HCT116 (cell line): ENCODE measurements at regions not wholly inside any gene's neighbourhood (a gene's known extent, or its start where the extent isn't known, plus 50 kb on each side); places are given as distances from the start of the nearest gene placed in this dataset.

ENCODE experiments used
- ATAC-seq: fragments of 200-7000 bp; cut with Tn5 transposase; 2 replicates; pipeline ENCODE4 v1.9.1; 2020; ENCODE audit warnings: mild to moderate bottlenecking, moderate library complexity
- BruUV-seq: library from RNA; stranded (reverse); fragments of 400-500 nt; replicated peaks from 2 replicates; lab custom pipeline; 2021; lab: Mats Ljungman, UMichigan
- CTCF ChIA-PET: fragments of 300-600 bp; sonication (Branson Sonifier 250); formaldehyde crosslinking; loops from one replicate; lab custom pipeline; 2021; ENCODE audit warnings: antibody characterized with exemption; lab: Charles Lee
- POLR2A ChIA-PET: fragments of 300-600, 350-600 bp; sonication (Branson Sonifier 250); formaldehyde crosslinking; loops from one replicate; lab custom pipeline; 2021; ENCODE audit warnings: antibody characterized with exemption; lab: Charles Lee
- RAD21 ChIA-PET, 2 experiments: fragments of 300-600 bp; sonication (Branson Sonifier 250); formaldehyde crosslinking; loops; one replicate each; lab custom pipeline; 2023; ENCODE audit warnings: low total read pairs in 2 of 2; ENCODE audit not compliant: uncharacterized antibody in 2 of 2, unreplicated experiment in 2 of 2, low non-redundant PET in 1 of 2; lab: Charles Lee
- DNase-seq: peaks from one replicate; pipeline ENCODE4 v3.0.0-alpha.2; 2010; ENCODE audit warnings: low read depth, low spot score
- H2AFZ ChIP-seq: fragments of 200-600 bp; shearing (Covaris generic), sonication (generic); 2 replicates; pipeline ENCODE4 v1.6.1; 2017; ENCODE audit warnings: low read depth, mixed run types, mixed read lengths, antibody characterized with exemption, low read length; ENCODE audit not compliant: poor library complexity, severe bottlenecking
- H3K27ac ChIP-seq: 2 replicates; pipeline ENCODE4 v1.5.1; 2012; ENCODE audit warnings: low read depth, low read length
- H3K27me3 ChIP-seq: fragments of 200-600 bp; sonication (generic); 2 replicates; pipeline ENCODE4 v1.6.1; 2016; ENCODE audit warnings: mixed run types, low read length, mixed read lengths; ENCODE audit not compliant: insufficient read depth
- H3K36me3 ChIP-seq, 2 experiments: fragments of 200-500 bp in 1 of 2; fragments of 200-600 bp in 1 of 2; sonication (Bioruptor generic) in 1 of 2; sonication (generic) in 1 of 2; 2 replicates each; pipeline versions ENCODE4 v1.5.1 to v1.6.1; 2014 to 2016; ENCODE audit warnings: low read length in 2 of 2, inconsistent platforms in 1 of 2, mixed read lengths in 1 of 2, mixed run types in 1 of 2; ENCODE audit not compliant: insufficient read depth in 2 of 2, control insufficient read depth in 1 of 2
- H3K4me1 ChIP-seq, 2 experiments: fragments of 200-600 bp in 1 of 2; sonication (generic) in 1 of 2; 2 replicates each; pipeline versions ENCODE4 v1.5.1 to v1.6.1; 2012 to 2017; ENCODE audit warnings: low read length in 2 of 2, inconsistent platforms in 1 of 2, mild to moderate bottlenecking in 1 of 2, mixed read lengths in 1 of 2, mixed run types in 1 of 2, moderate library complexity in 1 of 2; ENCODE audit not compliant: insufficient read depth in 2 of 2, control insufficient read depth in 1 of 2
- H3K4me2 ChIP-seq: fragments of 200-600 bp; sonication (generic); 2 replicates; pipeline ENCODE4 v1.6.1; 2017; ENCODE audit warnings: mixed run types, low read length, mixed read lengths
- H3K4me3 ChIP-seq, 2 experiments: fragments of 200-600 bp in 1 of 2; sonication (generic) in 1 of 2; replicated peaks in 1 of 2; 2 replicates each; pipeline ENCODE4 v1.5.1; 2011 to 2016; ENCODE audit warnings: low read length in 2 of 2, control low read depth in 1 of 2, low read depth in 1 of 2, mild to moderate bottlenecking in 1 of 2, mixed read lengths in 1 of 2, mixed run types in 1 of 2
- H3K79me2 ChIP-seq: fragments of 200-600 bp; sonication (generic); 2 replicates; pipeline ENCODE4 v1.6.1; 2017; ENCODE audit warnings: mild to moderate bottlenecking, mixed run types, low read length, moderate library complexity, mixed read lengths; ENCODE audit not compliant: insufficient read depth
- H3K9ac ChIP-seq: fragments of 200-600 bp; sonication (generic); 2 replicates; pipeline ENCODE4 v1.6.1; 2016; ENCODE audit warnings: low read length, mixed read lengths
- H3K9me2 ChIP-seq: fragments of 200-600 bp; sonication (generic), shearing (Covaris generic); 2 replicates; pipeline ENCODE4 v1.6.1; 2017; ENCODE audit warnings: mixed run types, mild to moderate bottlenecking, moderate library complexity; ENCODE audit not compliant: insufficient read depth
- H3K9me3 ChIP-seq, 2 experiments: fragments of 200-500 bp in 1 of 2; fragments of 200-600 bp in 1 of 2; sonication (Bioruptor generic) in 1 of 2; sonication (generic) in 1 of 2; 2 replicates each; pipeline ENCODE4 v1.6.1; 2014 to 2017; ENCODE audit warnings: low read length in 2 of 2, mixed read lengths in 2 of 2, inconsistent platforms in 1 of 2, low read depth in 1 of 2, mild to moderate bottlenecking in 1 of 2, mixed run types in 1 of 2, moderate library complexity in 1 of 2; ENCODE audit not compliant: control insufficient read depth in 1 of 2, insufficient read depth in 1 of 2
- H4K20me1 ChIP-seq: fragments of 200-600 bp; sonication (generic), shearing (Covaris generic); 2 replicates; pipeline ENCODE4 v1.6.1; 2017; ENCODE audit warnings: mixed run types, mild to moderate bottlenecking, moderate library complexity; ENCODE audit not compliant: insufficient read depth
- CBX3 ChIP-seq: IDR thresholded peaks from 2 replicates; pipeline ENCODE4 v1.6.1; 2012; ENCODE audit warnings: low read depth
- ELF1 ChIP-seq: IDR thresholded peaks from 2 replicates; pipeline ENCODE4 v1.6.1; 2012; ENCODE audit warnings: low read depth, borderline replicate concordance
- EZH2 ChIP-seq: fragments of 200-600 bp; sonication (generic); IDR thresholded peaks from 2 replicates; pipeline ENCODE4 v1.6.1; 2017; ENCODE audit warnings: antibody characterized with exemption, mixed run types
- FOSL1 ChIP-seq: IDR thresholded peaks from 2 replicates; pipeline ENCODE4 v1.6.1; 2012; ENCODE audit warnings: low read depth
- MAX ChIP-seq: IDR thresholded peaks from 2 replicates; pipeline ENCODE4 v1.6.1; 2012
- POLR2A ChIP-seq: IDR thresholded peaks from 2 replicates; pipeline ENCODE4 v1.7.0; 2011; ENCODE audit warnings: borderline replicate concordance; ENCODE audit not compliant: insufficient read depth, insufficient read length; ENCODE audit errors: extremely low read depth
- POLR2AphosphoS5 ChIP-seq: IDR thresholded peaks from 2 replicates; pipeline ENCODE4 v1.6.1; 2011; ENCODE audit warnings: mild to moderate bottlenecking, low read depth, low read length, moderate library complexity
- REST ChIP-seq: IDR thresholded peaks from 2 replicates; pipeline ENCODE4 v1.6.1; 2012; ENCODE audit warnings: low read depth
- SIN3A ChIP-seq: IDR thresholded peaks from 2 replicates; pipeline ENCODE4 v1.6.1; 2012; ENCODE audit warnings: low read depth
- TCF7L2 ChIP-seq: IDR thresholded peaks from 2 replicates; pipeline ENCODE4 v1.7.0; 2011; ENCODE audit warnings: borderline replicate concordance, inconsistent platforms; ENCODE audit not compliant: insufficient read depth, insufficient read length; ENCODE audit errors: extremely low read depth
- ZNF274 ChIP-seq: fragments of 200-500 bp; sonication (Bioruptor generic); IDR thresholded peaks from 2 replicates; pipeline ENCODE4 v1.6.1; 2014; ENCODE audit warnings: mild to moderate bottlenecking, low read depth, low read length, inconsistent platforms
- intact Hi-C: fragments of 100-400 bp; cut with micrococcal nuclease; formaldehyde crosslinking; loops from 2 replicates; pipeline ENCODE4 v1.10.0; 2022
- TF ChIP-seq, protein P1 (sequence below), 3 experiments: fragments of 200-600 bp in 1 of 3; sonication (generic) in 1 of 3; IDR thresholded peaks in 2 of 3; conservative IDR thresholded peaks in 1 of 3; 2 replicates each; pipeline ENCODE4 v1.5.1; 2012 to 2017; ENCODE audit warnings: low read depth in 2 of 3, low read length in 2 of 3, antibody characterized with exemption in 1 of 3, borderline replicate concordance in 1 of 3, control low read depth in 1 of 3, mild to moderate bottlenecking in 1 of 3, mixed read lengths in 1 of 3, mixed run types in 1 of 3, moderate library complexity in 1 of 3; ENCODE audit not compliant: insufficient read depth in 1 of 3

DNA sequence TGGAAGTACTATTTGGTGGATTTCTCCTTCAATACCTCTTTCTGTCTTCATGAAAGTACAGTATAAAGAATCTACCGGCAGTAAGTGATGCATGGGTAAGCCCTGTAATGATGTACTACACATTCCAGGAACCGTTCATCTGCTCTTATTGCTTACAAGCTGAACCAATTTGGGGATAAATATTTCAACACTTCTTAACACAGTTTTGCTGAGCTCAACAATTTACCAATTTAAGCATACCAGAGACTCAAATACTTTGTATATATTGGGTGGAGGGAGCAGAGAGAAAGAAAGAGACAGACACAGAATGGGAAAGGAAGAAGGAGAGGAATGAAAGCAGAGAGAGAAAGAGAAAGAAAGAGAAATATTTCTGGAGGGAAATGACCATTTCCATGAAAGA is 821.1 kb upstream of the FLRT2 start:
- intact Hi-C loops, result no loop called here
- H3K27ac ChIP-seq, result no peak overlapping the region
- RAD21 ChIA-PET, result no interaction called here
- ATAC-seq, result no peak
- H3K9me2 ChIP-seq, result no peaks in the 10 kb centered on the region
- POLR2A ChIA-PET, result no interaction called here
- H4K20me1 ChIP-seq, result no peaks in the 10 kb centered on the region
- no peaks in the 10 kb centered on the region for H3K4me1 ChIP-seq
- no peak overlapping the region for H3K4me2 ChIP-seq
- no peak overlapping the region for H3K4me3 ChIP-seq
- CTCF ChIA-PET, result no interaction called here
- H3K36me3 ChIP-seq, result no peaks in the 10 kb centered on the region
- no TSS peak for BruUV-seq
- no peaks in the 10 kb centered on the region for H3K79me2 ChIP-seq
- peaks cover 10 to 21% of the 10 kb centered on the region in 2 experiments; a peak in 3 of 4 replicates for H3K9me3 ChIP-seq
- no peak overlapping the region for H3K9ac ChIP-seq
- H2AFZ ChIP-seq, result no peak overlapping the region
- TF ChIP-seq CBX3 (no peak), SIN3A (no peak), MAX (no peak)
- H3K27me3 ChIP-seq, result no peaks in the 10 kb centered on the region
- no peak for DNase-seq

- ChIA-PET POLR2A (no interaction called here), CTCF (no interaction called here), RAD21 (no interaction called here)
- H4K20me1 ChIP-seq, result no peaks in the 10 kb centered on the region
- peaks cover 3 to 11% of the 10 kb centered on the region in 2 experiments; a peak in 1 of 4 replicates for H3K9me3 ChIP-seq
- H3K9me2 ChIP-seq, result no peaks in the 10 kb centered on the region
- no peak overlapping the region for H3K4me2 ChIP-seq
- no peak for DNase-seq
- H2AFZ ChIP-seq, result no peak overlapping the region
- no peaks in the 10 kb centered on the region for H3K4me1 ChIP-seq
- intact Hi-C loops, result no loop called here
- H3K36me3 ChIP-seq, result no peaks in the 10 kb centered on the region
- H3K4me3 ChIP-seq, result no peak overlapping the region
- BruUV-seq, result no TSS peak
- TF ChIP-seq POLR2AphosphoS5, result no peak
- no peak for TF ChIP-seq ZNF274
- TF ChIP-seq, protein P1, sequence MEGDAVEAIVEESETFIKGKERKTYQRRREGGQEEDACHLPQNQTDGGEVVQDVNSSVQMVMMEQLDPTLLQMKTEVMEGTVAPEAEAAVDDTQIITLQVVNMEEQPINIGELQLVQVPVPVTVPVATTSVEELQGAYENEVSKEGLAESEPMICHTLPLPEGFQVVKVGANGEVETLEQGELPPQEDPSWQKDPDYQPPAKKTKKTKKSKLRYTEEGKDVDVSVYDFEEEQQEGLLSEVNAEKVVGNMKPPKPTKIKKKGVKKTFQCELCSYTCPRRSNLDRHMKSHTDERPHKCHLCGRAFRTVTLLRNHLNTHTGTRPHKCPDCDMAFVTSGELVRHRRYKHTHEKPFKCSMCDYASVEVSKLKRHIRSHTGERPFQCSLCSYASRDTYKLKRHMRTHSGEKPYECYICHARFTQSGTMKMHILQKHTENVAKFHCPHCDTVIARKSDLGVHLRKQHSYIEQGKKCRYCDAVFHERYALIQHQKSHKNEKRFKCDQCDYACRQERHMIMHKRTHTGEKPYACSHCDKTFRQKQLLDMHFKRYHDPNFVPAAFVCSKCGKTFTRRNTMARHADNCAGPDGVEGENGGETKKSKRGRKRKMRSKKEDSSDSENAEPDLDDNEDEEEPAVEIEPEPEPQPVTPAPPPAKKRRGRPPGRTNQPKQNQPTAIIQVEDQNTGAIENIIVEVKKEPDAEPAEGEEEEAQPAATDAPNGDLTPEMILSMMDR (IDR thresholded peaks at IDR 0.05 in 2 of 3, conservative IDR thresholded peaks at IDR 0.05 in 1 of 3; ENCODE audit: borderline replicate concordance in 1 of 3, insufficient read depth in 1 of 3, low read depth in 2 of 3, low read length in 2 of 3), result no peak
- no peak for TF ChIP-seq EZH2
- no peak for TF ChIP-seq FOSL1
- no peak for TF ChIP-seq REST
- no peak for TF ChIP-seq TCF7L2
- TF ChIP-seq ELF1, result no peak
- TF ChIP-seq POLR2A, result no peak
- no peaks in the 10 kb centered on the region for H3K27me3 ChIP-seq
- no peak overlapping the region for H3K9ac ChIP-seq
- no peak for ATAC-seq
- H3K79me2 ChIP-seq, result no peaks in the 10 kb centered on the region
- H3K27ac ChIP-seq, result no peak overlapping the region
Measured at GRCh38 chr14:84726471-84726870, 803.5 kb upstream of the FLRT2 start.
